ENCODE measurements at regions not wholly inside any gene's neighbourhood (a gene's known extent, or its start where the extent isn't known, plus 50 kb on each side); places are given as distances from the start of the nearest gene placed in this dataset.

GRCh38 chr1:5513846-5514526, 478.2 kb downstream of the NPHP4 start:
- Histone ChIP-seq H3K4me3 (replicated peaks in 1 of 3; ENCODE audit: low read depth in 2 of 3, low read length in 3 of 3) (no peak overlapping the region), H3K4me2 (replicated peaks; ENCODE audit: extremely low read depth, low read length, poor library complexity, severe bottlenecking) (no peak overlapping the region), H3K4me1 (ENCODE audit: control insufficient read depth in 1 of 2, insufficient read depth in 2 of 2, low read length in 2 of 2) (peaks cover 4 to 6% of the 10 kb centered on the region in 2 donors), H4K20me1 (ENCODE audit: insufficient read depth, low read length) (no peaks in the 10 kb centered on the region), H3K9ac (ENCODE audit: insufficient read depth, low read length, poor library complexity, severe bottlenecking) (no peak overlapping the region), H3K27ac (ENCODE audit: low read depth in 1 of 2, low read length in 2 of 2) (no peak overlapping the region), H2AFZ (ENCODE audit: insufficient read depth, low read depth, low read length, poor library complexity, severe bottlenecking) (no peak overlapping the region), H3K27me3 (ENCODE audit: control insufficient read depth in 2 of 2, insufficient read depth in 2 of 2, low read length in 2 of 2) (no peaks in the 10 kb centered on the region), H3K36me3 (replicated peaks in 1 of 2; ENCODE audit: control insufficient read depth in 1 of 2, insufficient read depth in 2 of 2, low read length in 2 of 2) (no peaks in the 10 kb centered on the region), H3K79me2 (ENCODE audit: insufficient read depth, low read length) (no peaks in the 10 kb centered on the region), H3K9me3 (replicated peaks in 1 of 2; ENCODE audit: control insufficient read depth in 1 of 2, insufficient read depth in 1 of 2, low read length in 2 of 2) (no peaks in the 10 kb centered on the region)
- H3K4me3 Mint-ChIP-seq: no peak overlapping the region
- intact Hi-C loops (cut with micrococcal nuclease): loop anchor here (5.0 to 10.0 kb wide), 2 partner anchors 231 to 233 kb away; no protein-coding TSS in a partner anchor
- peaks cover 6% of the 10 kb centered on the region for H3K4me1 Mint-ChIP-seq
- H3K36me3 Mint-ChIP-seq: no peaks in the 10 kb centered on the region
- no peak for TF ChIP-seq CTCF (IDR thresholded peaks at IDR 0.05)
- no peak for DNase-seq
- no peaks in the 10 kb centered on the region for H3K9me3 Mint-ChIP-seq
- H3K27me3 Mint-ChIP-seq (ENCODE audit: low read depth in 3 of 3): peaks cover 4 to 9% (median 5%) of the 10 kb centered on the region in 3 donors
- H3K27ac Mint-ChIP-seq: no peak overlapping the region
- WGBS (ENCODE audit: insufficient coverage): 39% methylated on average over 6 of the region's 7 CpGs

- no peak overlapping the region for H3K4me2 ChIP-seq (replicated peaks; ENCODE audit: extremely low read depth, low read length, poor library complexity, severe bottlenecking)
- 96% methylated on average over 9 of the region's 9 CpGs for WGBS (ENCODE audit: insufficient coverage)
These were observed 479.0 kb downstream of the NPHP4 start for GRCh38 chr1:5513179-5513578.

More at GRCh38 chr1:5513179-5513578, 479.0 kb downstream of the NPHP4 start:
- H2AFZ ChIP-seq (ENCODE audit: insufficient read depth, low read depth, low read length, poor library complexity, severe bottlenecking): no peak overlapping the region
- Mint-ChIP-seq H3K9me3 (no peaks in the 10 kb centered on the region), H3K4me3 (no peak overlapping the region), H3K4me1 (peaks cover 6% of the 10 kb centered on the region), H3K27me3 (ENCODE audit: low read depth in 3 of 3) (peaks cover 4 to 11% (median 5%) of the 10 kb centered on the region in 3 donors), H3K36me3 (no peaks in the 10 kb centered on the region), H3K27ac (no peak overlapping the region)
- DNase-seq: no peak
- intact Hi-C loops (cut with micrococcal nuclease): loop anchor here (5.0 to 10.0 kb wide), 2 partner anchors 232 to 234 kb away; no protein-coding TSS in a partner anchor
- H3K27me3 ChIP-seq (ENCODE audit: control insufficient read depth in 2 of 2, insufficient read depth in 2 of 2, low read length in 2 of 2): no peaks in the 10 kb centered on the region
- H4K20me1 ChIP-seq (ENCODE audit: insufficient read depth, low read length): no peaks in the 10 kb centered on the region
- no peak overlapping the region for H3K9ac ChIP-seq (ENCODE audit: insufficient read depth, low read length, poor library complexity, severe bottlenecking)
- H3K79me2 ChIP-seq (ENCODE audit: insufficient read depth, low read length): no peaks in the 10 kb centered on the region
- H3K27ac ChIP-seq (ENCODE audit: low read depth in 1 of 2, low read length in 2 of 2): no peak overlapping the region
- no peaks in the 10 kb centered on the region for H3K36me3 ChIP-seq (replicated peaks in 1 of 2; ENCODE audit: control insufficient read depth in 1 of 2, insufficient read depth in 2 of 2, low read length in 2 of 2)
- no peak for TF ChIP-seq CTCF (IDR thresholded peaks at IDR 0.05)
- H3K9me3 ChIP-seq (replicated peaks in 1 of 2; ENCODE audit: control insufficient read depth in 1 of 2, insufficient read depth in 1 of 2, low read length in 2 of 2): no peaks in the 10 kb centered on the region
- H3K4me3 ChIP-seq (replicated peaks in 1 of 3; ENCODE audit: low read depth in 2 of 3, low read length in 3 of 3): no peak overlapping the region
- peaks cover 4 to 6% of the 10 kb centered on the region in 2 donors for H3K4me1 ChIP-seq (ENCODE audit: control insufficient read depth in 1 of 2, insufficient read depth in 2 of 2, low read length in 2 of 2)
